Brain microvascular endothelial cell (primary cell): ENCODE measurements at regions not wholly inside any gene's neighbourhood (a gene's known extent, or its start where the extent isn't known, plus 50 kb on each side); places are given as distances from the start of the nearest gene placed in this dataset.

Experiments
- DNase-seq: peaks from one replicate; pipeline ENCODE4 v3.0.0-alpha.2; 2020
- H3K27ac ChIP-seq: fragments of 250-450 bp; sonication (Bioruptor Pico); 2 replicates; pipeline ENCODE4 v1.5.1; 2020; ENCODE audit warnings: mild to moderate bottlenecking, moderate library complexity
- H3K27me3 ChIP-seq: fragments of 250-450 bp; sonication (Bioruptor Pico); replicated peaks from 2 replicates; pipeline ENCODE4 v1.5.1; 2020; ENCODE audit warnings: mild to moderate bottlenecking
- H3K36me3 ChIP-seq: fragments of 250-450 bp; sonication (Bioruptor Pico); replicated peaks from 2 replicates; pipeline ENCODE4 v1.5.1; 2020; ENCODE audit warnings: mild to moderate bottlenecking
- H3K4me3 ChIP-seq: 2 replicates; pipeline ENCODE4 v1.5.1; 2011; ENCODE audit warnings: low read depth, mild to moderate bottlenecking, control low read depth, low read length, moderate library complexity
- CTCF ChIP-seq: IDR thresholded peaks from 2 replicates; pipeline ENCODE4 v1.5.1; 2011; ENCODE audit warnings: low read depth, mild to moderate bottlenecking, moderate library complexity, low read length, control low read depth, inconsistent platforms; ENCODE audit errors: missing control alignments
- in situ Hi-C: cut with HindIII; loops from 2 replicates; pipeline ENCODE4 v1.10.0; 2017; ENCODE audit warnings: low sequenced_read_pairs, low pct_ligation_motif_present

- in situ Hi-C loops: no loop called here
- H3K36me3 ChIP-seq: no peaks in the 10 kb centered on the region
- DNase-seq: no peak
These were observed 880.0 kb downstream of the LRRTM4 start for GRCh38 chr2:76642129-76642528.

GRCh38 chr2:76641506-76641905 is 880.7 kb downstream of the LRRTM4 start:
- Histone ChIP-seq H3K4me3 (no peak overlapping the region), H3K36me3 (no peaks in the 10 kb centered on the region), H3K27ac (no peak overlapping the region), H3K27me3 (no peaks in the 10 kb centered on the region)
- no peak for TF ChIP-seq CTCF
- in situ Hi-C loops: no loop called here
- DNase-seq: no peak

More at GRCh38 chr2:76642129-76642528, 880.0 kb downstream of the LRRTM4 start:
- Histone ChIP-seq H3K4me3 (no peak overlapping the region), H3K27ac (no peak overlapping the region), H3K27me3 (no peaks in the 10 kb centered on the region)
- no peak for TF ChIP-seq CTCF

GRCh38 chr2:76640905-76641304 is 881.3 kb downstream of the LRRTM4 start:
- no peak for DNase-seq
- no peak overlapping the region for H3K27ac ChIP-seq
- in situ Hi-C loops: no loop called here

GRCh38 chr2:76639171-76639680 is 883.0 kb downstream of the LRRTM4 start:
- H3K27me3 ChIP-seq: no peaks in the 10 kb centered on the region
- no peak for TF ChIP-seq CTCF
- DNase-seq: no peak
- no peak overlapping the region for H3K27ac ChIP-seq
- H3K36me3 ChIP-seq: no peaks in the 10 kb centered on the region
- in situ Hi-C loops: no loop called here
- no peak overlapping the region for H3K4me3 ChIP-seq

More at GRCh38 chr2:76640905-76641304, 881.3 kb downstream of the LRRTM4 start:
- H3K4me3 ChIP-seq: no peak overlapping the region
- no peak for TF ChIP-seq CTCF
- no peaks in the 10 kb centered on the region for H3K27me3 ChIP-seq
- H3K36me3 ChIP-seq: no peaks in the 10 kb centered on the region

GRCh38 chr2:76633276-76633921 is 888.8 kb downstream of the LRRTM4 start:
- Histone ChIP-seq H3K36me3 (no peaks in the 10 kb centered on the region), H3K27me3 (no peaks in the 10 kb centered on the region), H3K4me3 (no peak overlapping the region), H3K27ac (no peak overlapping the region)
- DNase-seq: no peak
- TF ChIP-seq CTCF: no peak
- in situ Hi-C loops: no loop called here

- no peaks in the 10 kb centered on the region for H3K36me3 ChIP-seq
- H3K27ac ChIP-seq: no peak overlapping the region
- TF ChIP-seq CTCF: no peak
- in situ Hi-C loops: no loop called here
- no peak overlapping the region for H3K4me3 ChIP-seq
- DNase-seq: no peak
- no peaks in the 10 kb centered on the region for H3K27me3 ChIP-seq
These were observed 897.1 kb downstream of the LRRTM4 start for GRCh38 chr2:76625101-76625500.
